GM18498 (cell line): ENCODE measurements at regions not wholly inside any gene's neighbourhood (a gene's known extent, or its start where the extent isn't known, plus 50 kb on each side); places are given as distances from the start of the nearest gene placed in this dataset.

ENCODE experiments used
- ATAC-seq: cut with Tn5 transposase; IDR thresholded peaks from one replicate; pipeline ENCODE4 v1.9.1; 2021; ENCODE audit warnings: mild to moderate bottlenecking, moderate library complexity; ENCODE audit not compliant: unreplicated experiment

- peak; percentile 73 for ATAC-seq
These were observed 147.4 kb upstream of the POU2AF2 start for GRCh38 chr11:111098091-111098490.

- no peak for ATAC-seq
These were observed 148.3 kb upstream of the POU2AF2 start for GRCh38 chr11:111097191-111097590.

- no peak for ATAC-seq
These were observed 150.2 kb upstream of the POU2AF2 start for GRCh38 chr11:111095327-111095726.

- no peak for ATAC-seq
These were observed 152.5 kb upstream of the POU2AF2 start for GRCh38 chr11:111093061-111093460.

GRCh38 chr11:111091321-111091938, 154.1 kb upstream of the POU2AF2 start:
- no peak for ATAC-seq

GRCh38 chr11:111089759-111090158, 155.8 kb upstream of the POU2AF2 start:
- ATAC-seq, result no peak

- no peak for ATAC-seq
These were observed 156.6 kb upstream of the POU2AF2 start for GRCh38 chr11:111088847-111089355.

- ATAC-seq, result no peak
These were observed 159.5 kb upstream of the POU2AF2 start for GRCh38 chr11:111086058-111086457.

- no peak for ATAC-seq
These were observed 162.9 kb upstream of the POU2AF2 start for GRCh38 chr11:111082664-111083063.

- no peak for ATAC-seq
These were observed 164.5 kb upstream of the POU2AF2 start for GRCh38 chr11:111081021-111081511.

GRCh38 chr11:111077530-111078322, 167.8 kb upstream of the POU2AF2 start:
- no peak for ATAC-seq

- no peak for ATAC-seq
These were observed 176.5 kb upstream of the POU2AF2 start for GRCh38 chr11:111069066-111069465.

- ATAC-seq, result no peak
These were observed 177.5 kb upstream of the POU2AF2 start for GRCh38 chr11:111067994-111068393.

GRCh38 chr11:111066846-111067245, 178.7 kb upstream of the POU2AF2 start:
- ATAC-seq, result no peak

- ATAC-seq, result no peak
These were observed 181.6 kb upstream of the POU2AF2 start for GRCh38 chr11:111063726-111064517.

GRCh38 chr11:111062420-111062819, 183.1 kb upstream of the POU2AF2 start:
- ATAC-seq, result no peak

- no peak for ATAC-seq
These were observed 185.8 kb upstream of the POU2AF2 start for GRCh38 chr11:111059726-111060125.

- no peak for ATAC-seq
These were observed 196.4 kb upstream of the POU2AF2 start for GRCh38 chr11:111049131-111049530.

GRCh38 chr11:111047374-111047773, 198.2 kb upstream of the POU2AF2 start:
- no peak for ATAC-seq

- no peak for ATAC-seq
These were observed 199.2 kb upstream of the POU2AF2 start for GRCh38 chr11:111046291-111046690.

GRCh38 chr11:111045874-111046273, 199.7 kb upstream of the POU2AF2 start:
- ATAC-seq, result no peak
